H1 (cell line): ENCODE measurements at regions not wholly inside any gene's neighbourhood (a gene's known extent, or its start where the extent isn't known, plus 50 kb on each side); places are given as distances from the start of the nearest gene placed in this dataset.
A peak's percentile ranks its signal among the peaks of the same experiment; 100 is the strongest.

Experiments
- CBX8 ChIP-seq: fragments of 300-800, 300-1000 bp; sonication (generic); IDR thresholded peaks from 2 replicates; pipeline ENCODE4 v1.7.1; 2016; ENCODE audit warnings: low read depth, low read length, borderline replicate concordance
- CTBP2 ChIP-seq: IDR thresholded peaks from 2 replicates; pipeline ENCODE4 v1.7.0; 2011; ENCODE audit warnings: borderline replicate concordance, mild to moderate bottlenecking, moderate library complexity, mixed read lengths, low read length; ENCODE audit not compliant: insufficient read depth, insufficient read length
- FOSL1 ChIP-seq: IDR thresholded peaks from 2 replicates; pipeline ENCODE4 v1.6.1; 2011; ENCODE audit warnings: mild to moderate bottlenecking, low read depth, low read length, moderate library complexity; ENCODE audit not compliant: insufficient read depth
- KDM4A ChIP-seq: IDR thresholded peaks from one replicate; pipeline ENCODE4 v1.7.1; 2012; ENCODE audit warnings: low read depth, mild to moderate bottlenecking, moderate library complexity, low read length, inconsistent platforms; ENCODE audit not compliant: severe bottlenecking
- PHF8 ChIP-seq: fragments of 200-600 bp; sonication (generic); conservative IDR thresholded peaks from 2 replicates; pipeline ENCODE4 v1.7.1; 2012; ENCODE audit warnings: low read depth, mild to moderate bottlenecking, inconsistent platforms, low read length, moderate library complexity
- RAD21 ChIP-seq, 2 experiments: IDR thresholded peaks in 1 of 2; conservative IDR thresholded peaks in 1 of 2; 2 replicates each; pipeline ENCODE4 v1.6.1; 2011; ENCODE audit warnings: low read depth in 2 of 2, low read length in 2 of 2, improper control_type of control experiment in 1 of 2, inconsistent platforms in 1 of 2, mild to moderate bottlenecking in 1 of 2, moderate library complexity in 1 of 2
- RXRA ChIP-seq: IDR thresholded peaks from 2 replicates; pipeline ENCODE4 v1.6.1; 2011; ENCODE audit warnings: low read depth, mild to moderate bottlenecking, low read length, moderate library complexity; ENCODE audit not compliant: insufficient read depth
- TAF1 ChIP-seq: IDR thresholded peaks from 2 replicates; pipeline ENCODE4 v1.6.1; 2011; ENCODE audit warnings: mild to moderate bottlenecking, low read depth, low read length
- TF ChIP-seq, protein P1 (sequence below): IDR thresholded peaks from 2 replicates; pipeline ENCODE4 v1.6.1; 2011; ENCODE audit warnings: low read depth, mild to moderate bottlenecking, low read length; ENCODE audit not compliant: insufficient read depth

- no peak for TF ChIP-seq KDM4A
- no peak for TF ChIP-seq FOSL1
- TF ChIP-seq RAD21 (IDR thresholded peaks at IDR 0.05 in 1 of 2, conservative IDR thresholded peaks at IDR 0.05 in 1 of 2; ENCODE audit: low read depth in 2 of 2, low read length in 2 of 2), result peak; percentile 53 to 66
- TF ChIP-seq, protein P1, sequence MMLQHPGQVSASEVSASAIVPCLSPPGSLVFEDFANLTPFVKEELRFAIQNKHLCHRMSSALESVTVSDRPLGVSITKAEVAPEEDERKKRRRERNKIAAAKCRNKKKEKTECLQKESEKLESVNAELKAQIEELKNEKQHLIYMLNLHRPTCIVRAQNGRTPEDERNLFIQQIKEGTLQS, result no peak
- no peak for TF ChIP-seq RXRA
- no peak for TF ChIP-seq TAF1
- TF ChIP-seq CBX8, result no peak
- TF ChIP-seq CTBP2, result no peak
- no peak for TF ChIP-seq PHF8
These were observed 349.8 kb downstream of the RBM43 start (continued) for GRCh38 chr2:150911766-150912280.
